Right lobe of liver (tissue), 4 donors: ENCODE measurements at regions not wholly inside any gene's neighbourhood (a gene's known extent, or its start where the extent isn't known, plus 50 kb on each side); places are given as distances from the start of the nearest gene placed in this dataset.

ENCODE experiments used
- CTCF ChIP-seq, 4 donors: fragments of 200-600 bp in 3 of 4; fragments of 450-650 bp in 1 of 4; IDR thresholded peaks; one replicate each; pipeline versions ENCODE4 v1.5.1 to v1.8.0; 2016 to 2022; ENCODE audit warnings: antibody characterized with exemption in 4 of 4, mild to moderate bottlenecking in 2 of 4
- POLR2A ChIP-seq: fragments of 450-650 bp; IDR thresholded peaks from one replicate; pipeline ENCODE4 v1.6.1; 2017; ENCODE audit warnings: antibody characterized with exemption, mild to moderate bottlenecking
- donor health status: DM: no; HTN: no; CAD: no.
- donor health status: DM: no; HTN: no; CAD: no.
- donor health status: DM: no; HTN: yes; CAD: no.

GRCh38 chr3:110620118-110620517, 451.5 kb upstream of the NECTIN3 start:
- TF ChIP-seq CTCF (IDR thresholded peaks at IDR 0.05) (no peak), POLR2A (no peak)
